HG03135 (cell line): ENCODE measurements at regions not wholly inside any gene's neighbourhood (a gene's known extent, or its start where the extent isn't known, plus 50 kb on each side); places are given as distances from the start of the nearest gene placed in this dataset.
"Not testable (repeated sequence)": the region's sequence is repeated elsewhere in the genome, so short reads cannot be mapped to it uniquely, and the experiment has no call there.

Source experiments
- ATAC-seq: cut with Tn5 transposase; IDR thresholded peaks from one replicate; pipeline ENCODE4 v1.9.1; 2021; ENCODE audit warnings: mild to moderate bottlenecking, moderate library complexity; ENCODE audit not compliant: unreplicated experiment

DNA sequence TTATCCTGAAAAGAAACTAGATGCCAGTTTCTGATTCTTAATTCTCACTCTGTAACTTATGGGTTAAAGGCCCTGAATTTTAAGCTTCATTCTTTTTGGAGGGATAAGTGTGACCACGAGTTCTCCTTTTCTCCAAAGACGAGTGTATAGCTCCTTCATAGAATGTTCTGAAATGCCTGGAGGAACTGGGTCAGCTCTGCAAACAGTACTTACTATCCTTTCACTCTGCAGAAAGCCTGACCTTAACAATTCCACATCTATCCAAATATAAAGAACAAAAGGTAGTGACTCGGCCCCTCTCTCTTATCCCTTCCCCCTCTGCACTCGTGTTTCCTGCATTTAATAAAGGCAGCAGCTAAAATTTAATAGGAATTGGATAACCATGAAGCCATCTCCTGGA lies 150.5 kb downstream of the LYPLAL1 start:
- no peak for ATAC-seq

DNA sequence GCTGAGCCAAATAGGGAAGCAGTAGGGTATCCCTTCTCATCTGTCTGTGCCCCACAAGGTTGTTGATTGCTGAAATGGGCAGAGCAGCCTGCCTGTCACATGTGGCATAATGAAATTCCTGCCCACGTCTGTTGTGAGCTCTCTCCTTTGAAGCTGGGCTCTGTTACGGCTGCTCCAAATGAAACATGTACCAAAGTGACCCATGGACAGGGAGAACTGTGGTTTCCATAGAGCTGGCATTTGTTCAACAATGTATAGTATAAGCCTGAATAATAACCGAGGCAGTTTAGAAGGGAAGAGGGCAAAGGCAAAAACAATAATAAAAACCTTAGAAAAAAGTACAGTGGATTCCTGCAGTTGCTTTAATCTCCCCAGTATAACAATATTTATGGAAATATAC lies 149.7 kb downstream of the LYPLAL1 start:
- no peak for ATAC-seq

GRCh38 chr1:219322766-219323165 lies 149.1 kb downstream of the LYPLAL1 start:
- ATAC-seq = no peak

- ATAC-seq = not testable (repeated sequence)
Measured at GRCh38 chr1:219320563-219320962, 146.9 kb downstream of the LYPLAL1 start.

GRCh38 chr1:219318826-219319225 lies 145.1 kb downstream of the LYPLAL1 start:
- no peak for ATAC-seq

GRCh38 chr1:219317762-219318353 lies 144.2 kb downstream of the LYPLAL1 start:
- no peak for ATAC-seq

DNA sequence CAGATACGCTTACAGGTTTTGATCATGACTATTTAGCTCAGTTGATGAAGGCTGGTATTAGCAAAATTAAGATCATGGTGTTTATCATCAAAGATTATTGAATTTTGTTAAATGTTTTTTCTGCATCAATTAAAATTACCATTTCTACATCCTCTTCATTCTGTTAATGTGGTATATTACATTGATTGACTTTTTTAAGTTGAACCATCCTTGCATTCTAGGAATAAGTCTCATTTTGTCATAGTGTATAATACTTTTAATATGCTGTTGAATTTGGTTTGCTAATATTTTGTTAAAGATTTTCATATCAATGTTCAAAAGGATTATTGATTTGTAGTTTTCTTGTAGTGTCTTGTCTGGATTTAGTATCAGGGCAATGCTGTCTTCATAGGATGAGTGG lies 142.4 kb downstream of the LYPLAL1 start:
- no peak for ATAC-seq

DNA sequence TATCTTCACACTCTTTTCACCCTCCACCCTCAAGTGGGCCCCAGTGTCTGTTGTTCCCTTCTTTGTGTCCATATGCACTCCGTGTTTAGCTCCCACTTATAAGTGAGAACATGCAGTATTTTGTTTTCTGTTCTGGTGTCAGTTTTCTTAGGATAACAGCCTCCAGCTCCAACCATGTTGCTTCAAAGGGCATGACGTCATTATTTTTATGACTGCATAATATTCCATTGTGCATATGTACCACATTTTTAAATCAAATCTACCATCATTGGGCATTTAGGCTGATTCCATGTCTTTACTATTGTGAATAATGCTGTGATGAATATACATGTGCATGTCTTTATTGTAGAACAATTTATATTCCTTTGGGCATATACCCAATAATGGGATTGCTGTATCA lies 140.3 kb downstream of the LYPLAL1 start:
- ATAC-seq = no peak

DNA sequence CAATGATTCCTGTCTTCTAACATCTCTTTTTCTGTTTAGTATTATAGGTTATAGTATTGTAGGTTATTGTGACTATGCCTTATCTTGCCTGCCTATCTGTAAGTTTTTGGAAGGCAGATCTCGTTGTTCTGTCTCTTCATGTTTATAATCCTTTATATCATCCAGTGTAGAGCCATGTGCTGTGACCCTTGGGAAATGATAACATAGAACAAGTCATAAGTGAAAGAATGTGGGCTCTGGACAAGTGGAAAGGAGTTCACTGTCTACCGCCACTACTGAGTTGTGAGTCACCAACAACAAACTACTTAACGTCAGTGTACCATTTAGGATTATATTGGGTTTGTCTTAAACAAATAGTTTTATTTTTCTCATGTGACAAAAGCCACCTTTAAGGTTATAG lies 139.3 kb downstream of the LYPLAL1 start:
- ATAC-seq = no peak

DNA sequence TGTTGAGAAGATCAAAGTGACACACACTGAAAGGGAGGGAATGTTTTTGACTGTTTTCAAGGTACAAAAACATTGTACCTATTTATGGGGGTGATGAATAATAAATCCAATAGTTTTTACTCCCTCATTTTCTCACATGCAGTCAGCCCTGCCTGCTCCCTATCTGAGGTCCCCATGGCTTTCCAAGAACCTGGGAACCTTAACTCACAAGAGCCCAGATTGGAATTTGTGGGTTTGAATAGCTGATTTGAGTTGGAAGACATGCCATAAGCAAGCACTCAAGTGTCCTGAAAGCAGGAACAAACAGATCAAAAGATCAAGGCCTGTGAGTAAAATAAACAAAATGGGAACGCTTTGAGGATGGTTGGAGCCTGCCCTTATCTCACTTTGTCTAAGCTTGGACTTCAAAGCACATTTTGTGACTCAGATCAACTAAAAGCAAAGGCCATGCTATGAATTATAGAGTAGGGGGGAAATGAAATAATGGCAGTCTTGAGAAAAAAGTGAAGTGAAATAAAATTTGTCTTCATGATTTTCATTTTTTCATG lies 136.6 kb downstream of the LYPLAL1 start:
- no peak for ATAC-seq

GRCh38 chr1:219308367-219308766 lies 134.7 kb downstream of the LYPLAL1 start:
- no peak for ATAC-seq

DNA sequence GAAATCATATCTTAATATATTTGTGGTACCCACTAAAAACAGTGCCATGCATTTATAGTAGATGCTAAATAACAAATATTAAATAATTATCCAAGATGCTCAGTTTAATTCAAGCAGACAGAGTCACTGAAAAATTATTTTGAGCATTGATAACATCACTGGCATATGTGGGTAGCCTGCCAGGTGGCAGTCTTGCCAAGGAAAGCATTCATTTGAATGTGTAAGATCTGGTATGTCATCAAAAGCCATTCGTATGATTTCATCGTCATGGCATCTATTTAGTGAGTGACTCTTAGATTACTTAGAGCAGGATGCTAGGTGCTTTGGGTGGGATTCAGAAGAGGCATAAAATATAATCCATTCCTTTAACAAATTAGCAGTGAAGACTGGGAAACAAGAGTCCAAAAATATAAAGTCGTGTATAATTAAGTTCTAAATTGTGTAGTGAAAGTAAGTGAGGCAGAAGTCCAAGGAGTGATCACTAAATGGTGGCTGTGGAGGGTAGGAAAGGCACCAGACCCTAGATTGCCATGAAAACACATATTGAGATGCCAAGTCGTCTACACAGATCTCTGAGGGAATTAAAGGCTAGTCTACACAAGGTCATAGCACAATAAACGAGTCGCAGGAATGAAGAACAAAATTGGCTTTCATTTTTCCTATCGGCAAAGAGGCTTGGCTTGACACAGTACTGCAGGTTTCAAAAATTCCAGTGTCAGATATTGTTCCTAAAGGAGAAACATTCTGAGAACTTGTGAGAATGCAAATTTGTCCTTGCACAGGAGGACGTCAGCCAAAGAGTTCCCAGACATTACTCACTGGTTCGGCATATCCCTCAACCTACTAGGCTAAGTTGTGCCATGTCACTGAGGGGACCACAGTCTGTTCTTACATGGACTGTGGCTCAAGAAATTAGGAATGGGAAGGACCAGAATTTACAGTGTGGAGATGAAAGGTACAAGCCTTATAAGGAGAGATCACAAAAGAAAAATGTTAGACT lies 130.8 kb downstream of the LYPLAL1 start:
- no peak for ATAC-seq

DNA sequence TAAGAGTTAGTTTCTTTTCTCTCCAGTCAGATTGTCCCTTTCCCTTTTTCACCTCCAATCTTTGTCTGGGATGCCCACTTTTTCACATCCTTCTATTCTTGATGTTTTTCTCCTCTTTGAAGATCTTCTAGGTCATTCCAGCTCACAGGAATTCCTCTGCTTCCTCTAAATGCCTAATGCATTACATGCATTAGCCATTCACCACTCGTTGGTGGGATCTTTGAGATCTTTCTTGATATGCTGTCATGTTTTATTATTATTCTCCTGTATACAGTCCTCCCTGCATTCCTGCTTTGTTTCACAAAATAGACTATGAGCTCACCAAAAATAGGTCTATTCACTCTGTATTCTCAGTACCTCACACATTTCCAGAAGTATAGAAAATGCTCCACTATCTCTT lies 129.0 kb downstream of the LYPLAL1 start:
- no peak for ATAC-seq

- no peak for ATAC-seq
Measured at GRCh38 chr1:219299420-219299819, 125.7 kb downstream of the LYPLAL1 start.

DNA sequence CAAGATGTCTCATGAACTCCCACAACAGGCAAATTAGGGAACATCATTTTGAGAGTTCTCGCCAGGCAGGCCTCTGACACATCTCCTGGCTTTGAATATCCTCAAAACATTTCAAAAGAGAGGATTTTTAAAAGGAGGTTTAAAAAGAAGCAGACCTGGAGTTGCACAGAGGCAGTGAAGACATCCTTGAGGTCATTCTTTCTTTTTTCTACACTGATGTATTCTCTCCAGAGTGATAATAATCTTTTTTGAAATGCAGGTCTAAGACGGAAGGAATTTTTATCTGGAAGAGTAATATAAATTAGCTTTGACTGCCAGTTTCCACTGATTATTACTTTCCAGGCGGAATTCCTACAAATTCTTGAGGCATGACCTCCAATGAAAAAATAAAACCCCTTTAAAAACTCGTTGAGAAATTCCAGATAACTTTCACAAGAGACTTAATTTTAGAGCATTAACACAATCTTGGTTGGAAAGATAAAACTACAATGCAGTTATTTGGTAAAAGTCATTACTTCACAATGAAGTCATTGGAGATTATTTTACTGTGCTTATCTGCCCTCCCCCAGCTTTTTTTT lies 125.0 kb downstream of the LYPLAL1 start:
- no peak for ATAC-seq

GRCh38 chr1:219296430-219297355 lies 123.0 kb downstream of the LYPLAL1 start:
- ATAC-seq = no peak

DNA sequence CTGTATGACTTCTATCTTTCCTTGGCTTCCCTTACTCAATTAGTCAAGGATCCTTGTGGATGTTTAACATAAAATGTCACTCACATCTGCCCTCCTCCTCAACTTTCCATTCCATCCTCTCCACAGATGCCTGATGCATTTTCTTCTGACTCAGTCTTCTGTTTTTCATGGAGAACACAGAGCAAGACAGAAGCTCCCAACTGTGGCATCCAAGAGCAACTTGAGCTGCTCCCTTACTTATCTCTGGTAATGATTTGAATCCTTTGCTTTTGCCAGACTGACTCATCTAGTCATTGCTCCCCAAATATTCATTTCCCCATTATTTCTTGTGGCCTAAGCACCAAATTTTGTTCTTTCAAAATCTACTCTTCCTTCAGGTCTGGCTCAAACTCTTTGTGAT lies 120.6 kb downstream of the LYPLAL1 start:
- no peak for ATAC-seq

DNA sequence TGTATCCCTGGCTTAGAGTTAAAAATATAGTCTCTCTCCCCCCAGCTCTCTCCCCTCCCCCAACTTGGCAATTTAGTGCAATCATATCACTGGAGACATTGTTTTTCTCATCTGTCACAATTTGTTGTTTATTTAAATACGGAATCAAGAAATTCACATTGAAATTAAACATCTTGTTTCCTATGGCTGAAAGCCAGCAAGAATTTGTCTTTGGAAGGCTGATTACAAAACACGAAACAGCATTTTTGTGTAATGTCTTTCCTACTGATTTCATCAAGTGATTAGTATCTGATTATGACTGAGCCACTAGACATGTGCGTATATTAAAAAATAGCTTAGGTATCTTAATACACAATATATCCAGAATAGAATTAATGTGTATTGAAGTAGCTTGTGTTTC lies 119.7 kb downstream of the LYPLAL1 start:
- no peak for ATAC-seq

DNA sequence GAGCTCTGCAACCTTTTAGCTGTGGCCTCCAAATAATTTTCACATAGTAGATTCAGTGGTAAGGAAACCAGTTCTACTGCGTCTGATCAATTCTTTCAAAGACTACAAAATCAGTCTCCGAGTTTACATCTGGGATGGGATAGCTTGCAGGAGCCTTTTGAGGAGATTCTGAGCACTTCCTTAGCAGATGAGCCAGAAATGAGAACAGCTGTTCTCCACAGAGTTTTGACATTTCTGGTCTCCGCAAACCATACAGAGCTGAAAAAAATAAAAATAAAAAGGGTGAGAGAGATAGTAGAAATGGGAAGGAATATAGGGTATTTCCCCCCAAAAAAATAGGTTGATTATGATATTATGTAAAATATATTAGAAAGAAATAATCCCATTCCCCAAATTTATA lies 119.3 kb downstream of the LYPLAL1 start:
- ATAC-seq = no peak

DNA sequence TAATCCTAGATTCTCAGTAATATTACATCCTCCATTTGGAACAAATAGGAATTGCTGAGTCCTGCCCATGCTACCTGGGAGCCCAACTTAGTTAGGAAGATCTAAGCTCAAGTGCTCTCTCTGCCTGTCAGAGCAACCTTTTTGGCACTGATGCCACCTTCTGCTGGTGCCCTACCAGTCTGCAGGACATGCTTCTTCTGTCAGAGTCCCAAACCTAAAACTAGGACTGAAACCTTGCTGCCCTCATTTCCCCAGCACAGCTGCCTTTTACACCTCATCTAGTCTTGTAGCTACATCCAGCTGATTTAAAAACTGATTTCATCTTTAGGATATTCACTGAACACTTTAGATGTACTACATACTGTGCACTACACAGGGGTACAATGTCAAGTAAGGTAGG lies 118.7 kb downstream of the LYPLAL1 start:
- ATAC-seq = no peak

DNA sequence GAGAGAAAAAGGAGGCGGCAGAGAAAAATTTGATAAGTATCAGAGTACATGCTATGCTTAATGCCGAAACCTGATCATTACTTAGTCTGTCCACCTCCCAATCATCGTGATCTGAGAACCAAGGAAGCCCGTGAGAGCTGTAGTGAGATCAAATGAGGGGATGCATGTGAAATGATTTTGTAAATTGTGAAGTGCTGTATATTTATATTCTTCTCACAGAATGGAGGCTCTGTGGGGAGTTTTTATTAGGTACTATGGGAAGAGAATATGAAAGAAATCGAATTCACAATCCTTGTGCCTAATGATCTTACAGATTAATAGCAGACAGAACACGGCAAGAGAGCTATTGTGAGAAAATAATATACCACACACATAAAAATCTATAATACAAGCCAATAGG lies 115.5 kb downstream of the LYPLAL1 start:
- no peak for ATAC-seq
